ENCODE measurements at regions not wholly inside any gene's neighbourhood (a gene's known extent, or its start where the extent isn't known, plus 50 kb on each side); places are given as distances from the start of the nearest gene placed in this dataset.
"Not testable (repeated sequence)": the region's sequence is repeated elsewhere in the genome, so short reads cannot be mapped to it uniquely, and the experiment has no call there.

- no peak for DNase-seq (ENCODE audit: low read depth)
- no peak for TF ChIP-seq CTCF (IDR thresholded peaks at IDR 0.05; ENCODE audit: insufficient read depth, low read length, poor library complexity, severe bottlenecking)
- Histone ChIP-seq H3K36me3 (ENCODE audit: control insufficient read depth, insufficient read depth, low read length) (no peaks in the 10 kb centered on the region), H3K4me3 (ENCODE audit: low read depth, low read length) (no peak overlapping the region), H3K27me3 (ENCODE audit: control insufficient read depth, insufficient read depth, low read length) (no peaks in the 10 kb centered on the region)
Measured at GRCh38 chr2:62321380-62322289, 125.7 kb downstream of the B3GNT2 start.

- Histone ChIP-seq H3K36me3 (ENCODE audit: control insufficient read depth, insufficient read depth, low read length) (no peaks in the 10 kb centered on the region), H3K27me3 (ENCODE audit: control insufficient read depth, insufficient read depth, low read length) (no peaks in the 10 kb centered on the region), H3K4me3 (ENCODE audit: low read depth, low read length) (no peak overlapping the region)
- TF ChIP-seq CTCF (IDR thresholded peaks at IDR 0.05; ENCODE audit: insufficient read depth, low read length, poor library complexity, severe bottlenecking) = no peak
- DNase-seq (ENCODE audit: low read depth) = no peak
Measured at GRCh38 chr2:62320657-62321357, 124.9 kb downstream of the B3GNT2 start.

GRCh38 chr2:62320137-62320536 lies 124.2 kb downstream of the B3GNT2 start:
- H3K4me3 ChIP-seq (ENCODE audit: low read depth, low read length); H3K27me3 ChIP-seq (ENCODE audit: control insufficient read depth, insufficient read depth, low read length); H3K36me3 ChIP-seq (ENCODE audit: control insufficient read depth, insufficient read depth, low read length); DNase-seq (ENCODE audit: low read depth): not testable (repeated sequence)

- Histone ChIP-seq H3K27me3 (ENCODE audit: control insufficient read depth, insufficient read depth, low read length) (no peaks in the 10 kb centered on the region), H3K4me3 (ENCODE audit: low read depth, low read length) (no peak overlapping the region), H3K36me3 (ENCODE audit: control insufficient read depth, insufficient read depth, low read length) (no peaks in the 10 kb centered on the region)
- DNase-seq (ENCODE audit: low read depth) = no peak
- no peak for TF ChIP-seq CTCF (IDR thresholded peaks at IDR 0.05; ENCODE audit: insufficient read depth, low read length, poor library complexity, severe bottlenecking)
Measured at GRCh38 chr2:62319070-62319469, 123.2 kb downstream of the B3GNT2 start.

- H3K4me3 ChIP-seq (ENCODE audit: low read depth, low read length) = no peak overlapping the region
- H3K27me3 ChIP-seq (ENCODE audit: control insufficient read depth, insufficient read depth, low read length) = no peaks in the 10 kb centered on the region
- no peak for TF ChIP-seq CTCF (IDR thresholded peaks at IDR 0.05; ENCODE audit: insufficient read depth, low read length, poor library complexity, severe bottlenecking)
- no peaks in the 10 kb centered on the region for H3K36me3 ChIP-seq (ENCODE audit: control insufficient read depth, insufficient read depth, low read length)
- DNase-seq (ENCODE audit: low read depth) = no peak
Measured at GRCh38 chr2:62315476-62315875, 119.6 kb downstream of the B3GNT2 start.

GRCh38 chr2:62314291-62314690 lies 118.4 kb downstream of the B3GNT2 start:
- Histone ChIP-seq H3K4me3 (ENCODE audit: low read depth, low read length) (no peak overlapping the region), H3K36me3 (ENCODE audit: control insufficient read depth, insufficient read depth, low read length) (no peaks in the 10 kb centered on the region), H3K27me3 (ENCODE audit: control insufficient read depth, insufficient read depth, low read length) (no peaks in the 10 kb centered on the region)
- no peak for TF ChIP-seq CTCF (IDR thresholded peaks at IDR 0.05; ENCODE audit: insufficient read depth, low read length, poor library complexity, severe bottlenecking)
- no peak for DNase-seq (ENCODE audit: low read depth)

Measured in kidney epithelial cell (primary cell).